ENCODE measurements at regions not wholly inside any gene's neighbourhood (a gene's known extent, or its start where the extent isn't known, plus 50 kb on each side); places are given as distances from the start of the nearest gene placed in this dataset.

DNA sequence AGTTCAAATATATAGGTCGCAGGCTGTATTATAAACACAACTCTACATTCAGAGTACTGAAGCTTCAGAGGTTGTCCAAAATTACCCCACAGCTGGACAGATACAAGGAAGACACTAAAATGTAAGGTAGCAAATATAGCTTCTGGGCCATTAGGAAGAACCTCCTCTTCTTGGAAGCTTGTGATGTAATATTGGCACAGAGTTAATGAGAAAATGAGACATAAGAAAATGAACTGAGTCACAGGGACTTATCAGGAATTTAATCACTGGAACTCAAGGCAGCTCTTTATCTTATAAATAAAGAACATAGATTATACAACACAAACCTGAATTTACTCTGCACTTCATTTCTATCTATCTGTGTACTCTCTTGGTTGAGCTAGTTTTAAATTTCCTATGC, 344.7 kb downstream of the PCDH10 start:
- TF ChIP-seq CTCF (conservative IDR thresholded peaks at IDR 0.05; ENCODE audit: low read depth, low read length) = no peak
- TF ChIP-seq EZH2 (IDR thresholded peaks at IDR 0.05; ENCODE audit: low read length, unreplicated experiment) = no peak

All from PC-3 (cell line).